GM12873 (cell line): ENCODE measurements at regions not wholly inside any gene's neighbourhood (a gene's known extent, or its start where the extent isn't known, plus 50 kb on each side); places are given as distances from the start of the nearest gene placed in this dataset.

Source experiments
- CTCF ChIP-seq: IDR thresholded peaks from 2 replicates; pipeline ENCODE4 v1.5.1; 2012; ENCODE audit warnings: low read depth, mild to moderate bottlenecking, moderate library complexity, low read length, control low read depth; ENCODE audit not compliant: insufficient read depth; ENCODE audit errors: missing control alignments

GRCh38 chr16:27618606-27619327 lies 68.8 kb downstream of the KATNIP start:
- TF ChIP-seq CTCF, result no peak

DNA sequence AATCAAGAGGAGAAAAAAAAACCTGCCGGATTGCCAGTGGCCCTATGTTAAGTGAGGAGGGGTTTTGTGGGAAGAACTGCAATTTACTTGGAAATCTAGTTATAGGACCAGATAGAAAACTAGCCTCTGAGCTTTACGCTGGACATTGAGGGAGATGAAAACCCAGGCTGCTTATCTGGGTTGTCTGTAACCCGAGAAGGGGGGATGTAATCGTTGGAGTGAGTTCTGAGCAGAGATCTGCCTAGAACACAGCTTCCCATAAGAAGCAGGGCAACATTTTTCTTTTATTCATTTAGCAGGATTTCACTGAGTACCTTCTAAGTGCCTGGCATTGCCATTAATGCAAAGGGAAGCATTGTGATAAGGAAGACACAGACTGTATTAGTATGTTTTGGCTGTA lies 70.6 kb downstream of the KATNIP start:
- TF ChIP-seq CTCF, result no peak

DNA sequence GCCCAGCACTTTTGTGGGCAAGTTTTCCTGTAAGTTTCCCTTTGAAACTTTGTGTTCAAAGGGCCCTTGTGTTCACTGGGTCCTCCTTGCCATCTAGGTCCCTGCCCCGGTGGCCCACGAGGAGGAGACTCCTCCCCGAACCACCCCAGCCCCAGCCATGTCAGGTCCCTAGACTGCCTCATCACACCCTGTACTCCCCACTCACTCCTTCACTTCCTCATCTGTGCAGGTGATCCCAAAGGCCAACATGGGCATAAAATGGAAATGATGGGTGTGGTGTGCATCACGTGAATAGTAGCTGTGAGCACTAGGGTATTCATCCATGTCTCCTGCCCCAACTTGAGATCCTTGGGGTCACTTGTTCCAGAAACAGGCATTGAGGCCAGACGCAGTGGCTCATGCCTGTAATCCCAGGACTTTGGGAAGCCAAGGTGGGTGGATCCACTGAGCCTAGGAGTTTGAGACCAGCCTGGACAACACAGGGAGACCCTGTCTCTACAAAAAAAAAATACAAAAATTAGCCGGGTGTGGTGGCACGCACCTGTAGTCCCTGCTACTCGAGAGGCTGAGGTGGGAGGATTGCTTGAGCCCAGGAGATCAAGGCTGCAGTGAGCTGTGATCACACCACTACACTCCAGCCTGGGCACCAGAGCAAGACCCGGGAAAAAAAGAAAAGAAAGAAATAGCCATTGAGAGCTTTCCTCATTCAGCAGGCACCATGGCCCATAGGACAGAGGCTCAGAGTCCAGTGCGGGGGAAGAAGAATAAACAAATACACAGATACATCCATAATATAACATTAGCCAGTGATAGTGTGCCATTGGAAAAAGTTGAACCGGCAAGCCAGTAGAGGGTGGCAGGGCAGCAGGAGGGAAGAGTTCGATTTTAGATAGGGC lies 74.5 kb downstream of the KATNIP start:
- TF ChIP-seq CTCF, result no peak

DNA sequence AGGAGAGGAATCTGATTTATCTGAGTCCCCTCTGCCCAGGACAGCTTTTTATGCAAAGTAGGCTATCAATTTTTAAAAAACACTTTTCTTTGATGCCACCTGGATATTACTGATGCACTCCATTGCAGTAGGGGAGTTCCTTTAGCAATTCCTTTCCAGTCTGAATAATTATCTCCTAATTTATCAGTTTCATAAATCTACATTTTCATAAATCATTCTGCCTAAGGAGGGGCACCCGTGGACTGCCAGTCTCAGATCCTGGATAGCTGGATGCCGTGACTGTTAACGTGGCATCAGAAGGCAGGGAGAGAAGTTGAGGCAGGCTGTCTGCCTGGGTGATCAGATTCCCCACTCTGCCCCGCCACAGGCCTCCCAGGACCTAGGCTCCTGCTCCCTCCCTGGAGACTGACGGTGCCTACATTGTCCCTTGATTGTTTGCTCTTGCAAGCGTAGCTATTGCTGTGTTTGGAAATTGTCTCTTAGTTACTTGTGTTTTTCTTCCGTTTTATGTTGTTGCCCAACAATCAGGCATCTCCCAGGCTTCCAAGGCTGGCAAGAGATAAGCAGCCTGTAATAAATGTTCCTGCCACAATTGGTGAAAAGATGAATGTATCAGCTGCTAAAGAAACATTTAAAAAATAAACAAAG lies 75.2 kb downstream of the KATNIP start:
- TF ChIP-seq CTCF, result no peak

DNA sequence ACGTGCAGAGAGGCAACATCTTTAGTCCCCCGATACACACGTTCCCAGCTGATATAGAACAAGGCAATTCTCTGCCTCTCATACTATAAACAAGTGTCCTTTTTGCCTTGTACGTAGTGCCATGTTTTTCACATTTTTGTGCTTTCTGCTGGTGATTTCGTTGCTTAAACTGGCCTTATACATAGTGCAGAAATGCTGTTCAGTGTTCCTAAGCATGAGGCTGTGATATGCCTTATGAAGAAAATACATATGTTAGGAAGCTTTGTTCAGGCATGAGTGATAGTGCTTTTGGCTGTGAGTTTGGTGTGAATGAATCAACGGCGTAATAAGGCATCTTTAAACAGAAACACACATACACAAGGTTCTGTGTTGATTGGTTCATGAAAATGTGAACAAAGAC lies 77.2 kb downstream of the KATNIP start:
- no peak for TF ChIP-seq CTCF

- no peak for TF ChIP-seq CTCF
Measured at GRCh38 chr16:27628241-27628942, 78.4 kb downstream of the KATNIP start.
